ENCODE measurements at regions not wholly inside any gene's neighbourhood (a gene's known extent, or its start where the extent isn't known, plus 50 kb on each side); places are given as distances from the start of the nearest gene placed in this dataset.

GRCh38 chr2:82964341-82964740, 1494.7 kb downstream of the SUCLG1 start:
- TF ChIP-seq, protein P1, sequence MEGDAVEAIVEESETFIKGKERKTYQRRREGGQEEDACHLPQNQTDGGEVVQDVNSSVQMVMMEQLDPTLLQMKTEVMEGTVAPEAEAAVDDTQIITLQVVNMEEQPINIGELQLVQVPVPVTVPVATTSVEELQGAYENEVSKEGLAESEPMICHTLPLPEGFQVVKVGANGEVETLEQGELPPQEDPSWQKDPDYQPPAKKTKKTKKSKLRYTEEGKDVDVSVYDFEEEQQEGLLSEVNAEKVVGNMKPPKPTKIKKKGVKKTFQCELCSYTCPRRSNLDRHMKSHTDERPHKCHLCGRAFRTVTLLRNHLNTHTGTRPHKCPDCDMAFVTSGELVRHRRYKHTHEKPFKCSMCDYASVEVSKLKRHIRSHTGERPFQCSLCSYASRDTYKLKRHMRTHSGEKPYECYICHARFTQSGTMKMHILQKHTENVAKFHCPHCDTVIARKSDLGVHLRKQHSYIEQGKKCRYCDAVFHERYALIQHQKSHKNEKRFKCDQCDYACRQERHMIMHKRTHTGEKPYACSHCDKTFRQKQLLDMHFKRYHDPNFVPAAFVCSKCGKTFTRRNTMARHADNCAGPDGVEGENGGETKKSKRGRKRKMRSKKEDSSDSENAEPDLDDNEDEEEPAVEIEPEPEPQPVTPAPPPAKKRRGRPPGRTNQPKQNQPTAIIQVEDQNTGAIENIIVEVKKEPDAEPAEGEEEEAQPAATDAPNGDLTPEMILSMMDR (IDR thresholded peaks at IDR 0.05) = no peak
- TF ChIP-seq POLR2A (IDR thresholded peaks at IDR 0.05) = no peak

All from breast epithelium (tissue), 3 donors.